CD14-positive monocyte (primary cell): ENCODE measurements at regions not wholly inside any gene's neighbourhood (a gene's known extent, or its start where the extent isn't known, plus 50 kb on each side); places are given as distances from the start of the nearest gene placed in this dataset.

Experiments used
- DNase-seq, 3 donors: peaks; one replicate each; pipeline ENCODE4 v3.0.0-alpha.2; 2011 to 2022
- H2AFZ ChIP-seq: 2 replicates; pipeline ENCODE4 v1.6.0; 2012; ENCODE audit warnings: mild to moderate bottlenecking, low read depth, low read length, inconsistent platforms; ENCODE audit not compliant: insufficient read depth, poor library complexity, severe bottlenecking
- H3K27ac ChIP-seq, 2 donors: 1 replicate in 1 of 2; 2 replicates in 1 of 2; pipeline ENCODE4 v1.5.1; 2012 to 2013; ENCODE audit warnings: low read length in 2 of 2, control low read depth in 1 of 2, inconsistent platforms in 1 of 2, low read depth in 1 of 2, mild to moderate bottlenecking in 1 of 2
- H3K27me3 ChIP-seq, 2 donors: one replicate each; pipeline versions ENCODE4 v1.6.0 to v1.6.1; 2011 to 2013; ENCODE audit warnings: low read length in 2 of 2; ENCODE audit not compliant: control insufficient read depth in 2 of 2, insufficient read depth in 2 of 2
- H3K36me3 ChIP-seq, 2 donors: replicated peaks in 1 of 2; 1 replicate in 1 of 2; 2 replicates in 1 of 2; pipeline versions ENCODE4 v1.5.1 to v1.6.1; 2012 to 2013; ENCODE audit warnings: low read length in 2 of 2, control low read depth in 1 of 2, inconsistent platforms in 1 of 2, mild to moderate bottlenecking in 1 of 2; ENCODE audit not compliant: insufficient read depth in 2 of 2, control insufficient read depth in 1 of 2
- H3K4me1 ChIP-seq, 2 donors: 1 replicate in 1 of 2; 2 replicates in 1 of 2; pipeline versions ENCODE4 v1.5.1 to v1.6.1; 2012 to 2013; ENCODE audit warnings: low read length in 2 of 2, control low read depth in 1 of 2, inconsistent platforms in 1 of 2, mild to moderate bottlenecking in 1 of 2, moderate library complexity in 1 of 2; ENCODE audit not compliant: insufficient read depth in 2 of 2, control insufficient read depth in 1 of 2
- H3K4me2 ChIP-seq: replicated peaks from 2 replicates; pipeline ENCODE3; 2012; ENCODE audit warnings: low read length, moderate library complexity, mild to moderate bottlenecking; ENCODE audit not compliant: poor library complexity, severe bottlenecking; ENCODE audit errors: extremely low read depth
- H3K4me3 ChIP-seq, 3 experiments: fragments of 200-600 bp in 1 of 3; sonication (generic) in 1 of 3; replicated peaks in 1 of 3; 1 replicate in 2 of 3; 2 replicates in 1 of 3; pipeline ENCODE4 v1.5.1; 2011 to 2013; ENCODE audit warnings: low read length in 3 of 3, mild to moderate bottlenecking in 3 of 3, control low read depth in 2 of 3, low read depth in 2 of 3, inconsistent platforms in 1 of 3, moderate library complexity in 1 of 3
- H3K79me2 ChIP-seq: 2 replicates; pipeline ENCODE4 v1.6.0; 2012; ENCODE audit warnings: mild to moderate bottlenecking, control low read depth, inconsistent platforms, low read length, moderate library complexity; ENCODE audit not compliant: insufficient read depth
- H3K9ac ChIP-seq: 2 replicates; pipeline ENCODE4 v1.6.0; 2017; ENCODE audit warnings: low read length, mild to moderate bottlenecking; ENCODE audit not compliant: insufficient read depth, poor library complexity, severe bottlenecking
- H3K9me3 ChIP-seq, 2 donors: replicated peaks in 1 of 2; 1 replicate in 1 of 2; 2 replicates in 1 of 2; pipeline versions ENCODE4 v1.5.1 to v1.6.1; 2012 to 2013; ENCODE audit warnings: low read length in 2 of 2, control low read depth in 1 of 2; ENCODE audit not compliant: control insufficient read depth in 1 of 2, insufficient read depth in 1 of 2
- H4K20me1 ChIP-seq: 2 replicates; pipeline ENCODE4 v1.6.0; 2012; ENCODE audit warnings: mild to moderate bottlenecking, low read length, control low read depth, moderate library complexity; ENCODE audit not compliant: insufficient read depth
- H3K27ac Mint-ChIP-seq, 7 donors: one replicate each; pipeline ENCODE4 v1.8.0; 2020; ENCODE audit warnings: mild to moderate bottlenecking in 7 of 7, mixed read lengths in 7 of 7, moderate library complexity in 6 of 7, inconsistent platforms in 2 of 7
- H3K27me3 Mint-ChIP-seq, 3 donors: one replicate each; pipeline ENCODE4 v1.8.0; 2021 to 2022; ENCODE audit warnings: low read depth in 3 of 3, mild to moderate bottlenecking in 3 of 3, mixed read lengths in 3 of 3, moderate library complexity in 3 of 3, inconsistent platforms in 1 of 3
- H3K36me3 Mint-ChIP-seq, 2 donors: one replicate each; pipeline ENCODE4 v1.8.0; 2020; ENCODE audit warnings: mixed read lengths in 2 of 2, inconsistent platforms in 1 of 2, mild to moderate bottlenecking in 1 of 2
- H3K4me1 Mint-ChIP-seq: one replicate; pipeline ENCODE4 v1.8.0; 2020; ENCODE audit warnings: mild to moderate bottlenecking, mixed read lengths
- H3K4me3 Mint-ChIP-seq, 2 donors: one replicate each; pipeline ENCODE4 v1.8.0; 2020; ENCODE audit warnings: mild to moderate bottlenecking in 2 of 2, mixed read lengths in 2 of 2, moderate library complexity in 1 of 2
- H3K9me3 Mint-ChIP-seq, 7 donors: one replicate each; pipeline ENCODE4 v1.8.0; 2020 to 2022; ENCODE audit warnings: mixed read lengths in 7 of 7, mild to moderate bottlenecking in 6 of 7, moderate library complexity in 6 of 7, inconsistent platforms in 2 of 7
- CTCF ChIP-seq: fragments of 200-600 bp; IDR thresholded peaks from one replicate; pipeline ENCODE4 v1.8.0; 2022; ENCODE audit warnings: antibody characterized with exemption, mild to moderate bottlenecking
- WGBS: methylation state at CpG from one replicate; pipeline ENCODE4 v1.1.5; 2013; ENCODE audit warnings: missing lambda C conversion rate; ENCODE audit not compliant: insufficient coverage; 5-methylcytosine and 5-hydroxymethylcytosine counted together
- intact Hi-C, 2 donors: fragments of 100-400 bp; cut with micrococcal nuclease; formaldehyde crosslinking; loops; one replicate each; pipeline versions ENCODE4 v1.15.0 to v1.15.1; 2023

- no peaks in the 10 kb centered on the region for H3K79me2 ChIP-seq
- no peak overlapping the region for H3K4me2 ChIP-seq
- intact Hi-C loops, result no loop called here
- DNase-seq, result no peak
- Mint-ChIP-seq H3K4me1 (peaks cover 5% of the 10 kb centered on the region), H3K27ac (no peak overlapping the region), H3K36me3 (no peaks in the 10 kb centered on the region), H3K4me3 (peak overlapping the region in 1 of 2 donors; percentile 35), H3K9me3 (peaks cover 0 to 5% (median 3%) of the 10 kb centered on the region in 7 donors), H3K27me3 (peaks cover 49 to 61% (median 53%) of the 10 kb centered on the region in 3 donors)
- H3K4me3 ChIP-seq, result no peak overlapping the region
- H3K4me1 ChIP-seq, result no peaks in the 10 kb centered on the region
- H3K27ac ChIP-seq, result no peak overlapping the region
- H3K9ac ChIP-seq, result no peak overlapping the region
- TF ChIP-seq CTCF, result no peak
- H3K36me3 ChIP-seq, result no peaks in the 10 kb centered on the region
- H3K9me3 ChIP-seq, result peaks cover 0 to 5% of the 10 kb centered on the region in 2 donors
- H4K20me1 ChIP-seq, result no peaks in the 10 kb centered on the region
- peaks cover 28 to 48% of the 10 kb centered on the region in 2 donors for H3K27me3 ChIP-seq
- WGBS, result 61% methylated on average over 4 of the region's 5 CpGs
- H2AFZ ChIP-seq, result no peak overlapping the region
These were observed 243.4 kb downstream of the MIAT start for GRCh38 chr22:26900787-26901186.

- TF ChIP-seq CTCF, result no peak
- Histone ChIP-seq H4K20me1 (no peaks in the 10 kb centered on the region), H3K4me3 (no peak overlapping the region), H2AFZ (no peak overlapping the region), H3K4me2 (no peak overlapping the region), H3K9me3 (peaks cover 0 to 5% of the 10 kb centered on the region in 2 donors), H3K4me1 (no peaks in the 10 kb centered on the region), H3K9ac (no peak overlapping the region), H3K27ac (no peak overlapping the region), H3K79me2 (no peaks in the 10 kb centered on the region), H3K27me3 (peaks cover 30 to 53% of the 10 kb centered on the region in 2 donors), H3K36me3 (no peaks in the 10 kb centered on the region)
- no peak for DNase-seq
- intact Hi-C loops, result no loop called here
- H3K4me1 Mint-ChIP-seq, result peaks cover 5% of the 10 kb centered on the region
- WGBS, result 85% methylated on average over 16 of the region's 20 CpGs
- H3K9me3 Mint-ChIP-seq, result peaks cover 0 to 5% (median 3%) of the 10 kb centered on the region in 7 donors
- H3K27me3 Mint-ChIP-seq, result peaks cover 49 to 61% (median 50%) of the 10 kb centered on the region in 3 donors
- no peak overlapping the region for H3K27ac Mint-ChIP-seq
- H3K4me3 Mint-ChIP-seq, result peak overlapping the region in 1 of 2 donors; percentile 35
- no peaks in the 10 kb centered on the region for H3K36me3 Mint-ChIP-seq
These were observed 243.9 kb downstream of the MIAT start for GRCh38 chr22:26901198-26901816.
